H1 (cell line): ENCODE measurements at regions not wholly inside any gene's neighbourhood (a gene's known extent, or its start where the extent isn't known, plus 50 kb on each side); places are given as distances from the start of the nearest gene placed in this dataset.

Experiments used
- CHD2 ChIP-seq: IDR thresholded peaks from 2 replicates; pipeline ENCODE4 v1.6.1; 2012; ENCODE audit warnings: low read length, improper control_type of control experiment
- CHD7 ChIP-seq: fragments of 300-600 bp; sonication (generic); IDR thresholded peaks from 2 replicates; pipeline ENCODE4 v1.7.1; 2012; ENCODE audit warnings: low read length, moderate library complexity, mild to moderate bottlenecking, inconsistent platforms; ENCODE audit not compliant: insufficient replicate concordance
- GABPA ChIP-seq: IDR thresholded peaks from 2 replicates; pipeline ENCODE4 v1.6.1; 2011; ENCODE audit warnings: mild to moderate bottlenecking, low read length, moderate library complexity, borderline replicate concordance; ENCODE audit not compliant: insufficient read depth
- MAFK ChIP-seq: IDR thresholded peaks from 2 replicates; pipeline ENCODE4 v1.6.1; 2012; ENCODE audit warnings: low read depth, mild to moderate bottlenecking, improper control_type of control experiment, low read length
- RXRA ChIP-seq: IDR thresholded peaks from 2 replicates; pipeline ENCODE4 v1.6.1; 2011; ENCODE audit warnings: low read depth, mild to moderate bottlenecking, low read length, moderate library complexity; ENCODE audit not compliant: insufficient read depth
- SP1 ChIP-seq: IDR thresholded peaks from 2 replicates; pipeline ENCODE4 v1.6.1; 2011; ENCODE audit warnings: low read depth, low read length

GRCh38 chr4:4758681-4759080 lies 100.8 kb upstream of the MSX1 start (continued):
- TF ChIP-seq CHD7 (no peak), MAFK (no peak), CHD2 (no peak), SP1 (no peak), RXRA (no peak), GABPA (no peak)
